Middle frontal gyrus (tissue), 1 donor: ENCODE measurements at regions not wholly inside any gene's neighbourhood (a gene's known extent, or its start where the extent isn't known, plus 50 kb on each side); places are given as distances from the start of the nearest gene placed in this dataset.
"Not testable (repeated sequence)": the region's sequence is repeated elsewhere in the genome, so short reads cannot be mapped to it uniquely, and the experiment has no call there.

Source experiments
- DNase-seq: peaks from one replicate; pipeline ENCODE4 v3.0.0-alpha.2; 2015; ENCODE audit warnings: low spot score; ENCODE audit errors: extremely low spot score

GRCh38 chr12:111274777-111275176, 94.1 kb downstream of the PHETA1 start:
- no peak for DNase-seq

GRCh38 chr12:111271674-111272418, 97.0 kb downstream of the PHETA1 start:
- no peak for DNase-seq

DNA sequence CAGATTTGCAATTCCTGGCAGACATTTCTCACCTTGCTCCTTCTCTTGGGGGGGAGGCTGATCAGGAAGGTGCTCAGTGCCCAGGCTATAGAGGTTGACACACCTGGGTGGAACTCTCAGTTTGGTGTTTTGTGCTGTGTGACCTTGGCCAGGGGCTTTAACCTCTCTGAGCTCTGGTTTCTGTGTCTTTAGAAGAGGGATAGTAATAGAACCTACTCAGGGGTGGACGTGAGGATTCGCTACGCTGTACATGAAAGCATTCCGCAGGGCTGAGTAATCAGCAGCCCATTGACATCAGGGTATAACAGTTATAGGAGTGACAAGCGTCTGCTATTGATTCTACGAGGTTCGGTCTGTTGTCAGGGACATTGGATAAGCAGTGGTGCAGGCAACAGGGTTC, 98.1 kb downstream of the PHETA1 start:
- DNase-seq: no peak

DNA sequence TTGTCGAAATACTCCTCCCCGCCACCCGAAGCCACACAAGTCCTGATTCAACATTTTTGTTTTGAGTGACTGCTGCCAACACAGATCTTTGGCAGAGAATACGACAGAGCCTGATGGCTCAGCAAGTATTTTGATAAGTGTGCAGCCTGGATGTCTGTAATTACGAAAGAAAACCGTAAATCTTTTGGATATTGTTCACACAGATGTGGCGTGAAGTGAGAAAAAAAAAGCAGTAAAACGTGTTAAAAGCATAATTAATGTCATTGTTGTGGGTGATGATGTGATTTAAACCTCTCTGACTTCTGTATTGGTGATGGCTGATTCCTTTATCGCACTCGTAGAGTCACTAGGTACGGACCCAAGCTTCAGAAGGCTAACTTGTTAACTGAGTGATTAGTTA, 98.7 kb downstream of the PHETA1 start:
- no peak for DNase-seq

DNA sequence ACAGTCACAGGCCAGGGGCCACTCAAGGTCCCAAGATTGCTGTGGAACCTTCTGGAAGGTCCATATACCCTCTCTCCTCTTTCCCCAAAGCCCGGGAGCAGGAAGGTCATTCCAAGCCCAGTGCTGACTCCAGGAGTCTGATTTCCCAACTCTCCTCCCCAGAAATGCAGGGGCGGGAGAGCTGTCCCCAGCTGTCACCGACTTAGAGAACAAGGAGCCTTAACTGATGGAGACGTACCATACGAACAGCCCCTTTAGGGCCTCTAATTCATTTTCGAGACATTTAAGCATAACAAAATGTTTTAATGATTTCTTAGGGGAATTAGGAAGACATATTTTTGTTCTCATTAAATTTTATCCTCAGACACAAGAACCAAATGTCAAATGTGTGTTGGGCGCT, 99.2 kb downstream of the PHETA1 start:
- no peak for DNase-seq

DNA sequence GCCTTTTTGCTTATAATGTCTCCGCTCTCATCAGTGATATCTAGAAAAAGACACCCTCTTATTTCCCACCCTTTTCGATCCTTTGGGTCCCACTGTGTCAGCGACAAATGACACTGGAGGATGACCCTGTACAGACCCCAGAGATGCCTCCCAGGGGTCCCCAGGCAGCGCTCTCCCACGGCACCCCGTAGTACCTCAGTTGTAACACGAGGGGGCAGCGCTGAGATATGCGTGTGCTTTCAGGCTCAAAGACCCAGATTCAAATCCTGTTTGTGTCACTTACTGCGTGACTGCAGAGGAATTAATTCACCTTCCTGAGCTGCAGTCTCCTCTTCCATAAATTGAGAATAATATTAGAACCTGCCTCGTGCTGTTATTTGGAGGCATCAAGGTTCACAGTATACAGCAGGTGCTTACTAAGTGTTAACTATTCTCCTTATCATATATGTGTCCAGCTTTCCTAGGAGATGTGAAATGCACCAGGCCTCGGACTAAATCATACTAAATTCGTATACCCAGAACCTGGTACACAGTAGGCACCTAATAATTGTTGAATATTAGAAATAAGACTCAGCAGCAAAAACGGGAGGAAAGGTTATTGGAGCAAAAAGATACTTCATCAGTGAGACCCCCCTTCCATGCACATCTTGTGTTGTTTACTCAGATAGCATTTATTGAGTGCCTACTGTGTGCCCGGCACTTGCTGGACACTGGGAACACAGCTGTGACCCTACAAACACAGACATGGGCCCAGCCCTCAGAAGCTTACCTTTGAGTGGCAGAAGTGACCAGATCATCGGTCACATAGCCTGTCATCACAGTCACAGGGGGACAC, 99.9 kb downstream of the PHETA1 start:
- no peak for DNase-seq

DNA sequence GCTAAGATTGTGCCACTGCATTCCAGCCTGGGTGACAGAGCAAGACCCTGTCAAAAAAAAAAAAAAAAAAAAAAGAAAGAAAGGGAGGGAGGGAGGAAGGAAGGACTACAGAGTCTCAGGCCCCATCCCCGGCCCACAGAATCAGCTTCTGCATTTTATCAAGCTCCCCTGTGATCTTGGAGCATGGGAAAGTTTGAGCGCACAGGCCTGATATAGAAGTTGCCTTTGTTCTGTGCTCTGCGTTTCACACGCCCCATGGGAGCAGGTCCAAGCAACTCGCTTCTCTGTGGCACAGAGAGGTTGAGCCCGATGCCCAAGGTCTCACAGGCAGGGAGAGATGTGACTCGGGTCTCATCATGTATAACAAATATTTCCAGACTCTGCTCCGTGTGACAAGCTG, 101.8 kb downstream of the PHETA1 start:
- DNase-seq: no peak

DNA sequence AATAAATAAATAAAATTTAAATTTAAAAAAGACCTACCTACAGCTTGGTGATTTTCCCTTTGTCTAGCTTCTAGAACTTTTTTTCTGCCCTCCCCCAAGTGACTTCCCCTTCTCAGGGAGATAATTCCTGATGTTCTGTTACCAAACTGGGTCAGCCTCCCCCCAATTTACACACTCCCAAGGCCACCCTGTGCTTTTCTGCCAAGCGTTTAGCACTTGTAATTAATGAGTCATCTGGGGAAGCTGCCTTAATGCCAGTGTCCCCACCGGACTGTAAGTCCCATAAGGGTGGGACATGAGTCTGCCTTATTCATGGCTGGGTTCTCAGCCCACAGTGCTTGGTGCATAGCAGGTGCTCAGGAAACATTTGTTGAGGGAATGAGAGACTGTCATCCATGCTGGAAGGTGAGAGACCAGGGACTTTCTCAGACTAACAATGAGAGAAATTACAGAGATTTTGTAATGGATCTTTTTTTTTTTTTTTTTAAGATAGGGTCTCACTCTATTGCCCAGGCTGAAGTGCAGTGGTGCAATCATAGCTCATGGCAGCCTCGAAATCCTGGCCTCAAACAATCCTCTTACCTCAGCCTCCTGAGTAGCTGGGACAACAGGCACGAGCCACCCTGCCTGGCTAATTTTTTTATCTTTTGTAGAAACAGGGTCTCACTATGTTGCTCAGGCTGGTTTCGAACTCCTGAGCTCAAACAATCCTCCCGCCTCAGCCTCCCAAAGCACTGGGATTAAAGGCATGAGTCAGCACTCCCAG, 106.8 kb downstream of the PHETA1 start:
- DNase-seq: no peak

DNA sequence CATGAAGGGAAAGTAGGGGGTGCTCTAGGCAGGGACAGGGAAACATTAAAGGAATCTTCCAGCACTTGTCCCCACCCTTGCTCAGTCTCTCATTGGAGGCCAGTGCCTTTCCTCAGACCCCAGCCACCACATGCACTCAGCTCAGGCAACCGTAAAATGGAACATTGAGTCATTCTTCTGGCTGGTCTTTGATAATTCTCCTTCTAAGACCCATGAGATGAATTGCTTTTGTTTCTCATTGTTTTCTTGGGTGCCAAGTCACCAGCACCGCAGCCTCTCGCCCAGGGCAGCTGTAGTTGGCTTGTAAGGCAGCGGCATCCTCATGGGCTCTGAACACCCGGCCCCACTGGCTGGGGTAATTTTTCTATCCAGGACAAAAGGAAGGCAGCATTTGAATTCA, 108.2 kb downstream of the PHETA1 start:
- no peak for DNase-seq

- DNase-seq: no peak
Measured at GRCh38 chr12:111259231-111259630, 109.7 kb downstream of the PHETA1 start.

DNA sequence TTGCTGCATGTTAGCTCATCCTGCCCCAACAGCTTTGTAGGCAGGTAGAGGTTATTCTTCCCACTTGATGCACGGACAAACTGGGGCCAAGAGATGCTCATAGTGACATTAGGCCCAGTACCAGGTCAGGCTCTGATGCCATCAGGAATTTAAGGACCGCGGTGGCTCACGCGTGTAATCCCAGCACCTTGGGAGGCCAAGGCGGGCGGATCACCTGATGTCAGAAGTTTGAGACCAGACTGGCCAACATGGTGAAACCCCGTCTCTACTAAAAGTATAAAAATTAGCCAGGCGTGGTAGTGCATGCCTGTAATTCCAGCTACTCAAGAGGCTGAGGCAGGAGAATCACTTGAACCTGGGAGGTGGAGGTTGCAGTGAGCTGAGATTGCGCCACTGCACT, 110.8 kb downstream of the PHETA1 start:
- DNase-seq: not testable (repeated sequence)

GRCh38 chr12:111257435-111257902, 111.4 kb downstream of the PHETA1 start:
- no peak for DNase-seq

GRCh38 chr12:111256629-111257434, 112.1 kb downstream of the PHETA1 start:
- no peak for DNase-seq

DNA sequence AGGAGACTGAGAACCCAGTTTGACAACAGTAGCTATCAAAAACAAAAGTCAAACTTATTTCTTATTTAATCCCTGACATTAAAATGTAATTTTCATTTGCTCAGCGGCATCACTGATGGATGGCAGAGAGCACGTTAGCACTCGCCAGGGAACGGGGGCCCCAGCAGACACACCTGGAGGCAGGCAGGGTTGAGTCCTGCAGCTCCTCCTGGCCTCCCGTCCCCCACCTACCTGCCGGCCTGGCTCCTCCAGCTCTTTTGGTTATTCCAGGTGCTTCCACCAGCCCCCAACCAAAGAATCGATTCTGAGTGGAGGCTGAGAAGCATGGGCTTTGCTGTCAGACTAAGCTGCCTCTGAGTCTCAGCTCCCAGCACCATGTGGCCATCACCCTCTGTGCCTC, 113.6 kb downstream of the PHETA1 start:
- no peak for DNase-seq

DNA sequence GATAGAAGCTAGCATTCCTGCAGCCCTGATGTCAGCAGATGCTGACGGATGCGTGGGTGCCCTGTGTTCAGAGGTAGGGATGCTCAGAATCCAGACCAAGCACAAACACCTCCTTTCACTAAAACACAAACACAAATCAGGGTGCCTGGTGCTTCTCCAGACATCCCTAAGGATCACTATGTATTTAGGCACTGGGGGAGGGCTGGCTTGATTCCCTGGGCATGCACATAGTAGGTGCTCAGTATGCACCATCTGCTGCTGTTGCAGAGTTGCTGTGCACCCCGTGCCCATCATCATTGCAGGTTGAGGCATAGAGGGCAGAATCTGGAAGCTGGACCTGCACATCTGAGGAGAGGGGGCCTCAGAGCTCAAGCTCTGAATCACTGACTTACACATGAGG, 114.8 kb downstream of the PHETA1 start:
- DNase-seq: no peak

GRCh38 chr12:111253213-111253612, 115.7 kb downstream of the PHETA1 start:
- DNase-seq: no peak

- DNase-seq: no peak
Measured at GRCh38 chr12:111251787-111252186, 117.1 kb downstream of the PHETA1 start.

- DNase-seq: no peak
Measured at GRCh38 chr12:111251058-111251730, 117.7 kb downstream of the PHETA1 start.

GRCh38 chr12:111250251-111250881, 118.5 kb downstream of the PHETA1 start:
- no peak for DNase-seq

GRCh38 chr12:111249757-111250156, 119.1 kb downstream of the PHETA1 start:
- DNase-seq: no peak
